Stomach (tissue), 4 donors: ENCODE measurements at regions not wholly inside any gene's neighbourhood (a gene's known extent, or its start where the extent isn't known, plus 50 kb on each side); places are given as distances from the start of the nearest gene placed in this dataset.

Experiments used
- CTCF ChIP-seq, 7 experiments: fragments of 450-650 bp in 4 of 7; fragments of 200-600 bp in 3 of 7; sonication (generic) in 3 of 7; IDR thresholded peaks; one replicate each; pipeline ENCODE4 v1.5.1; 2016 to 2019; ENCODE audit warnings: antibody characterized with exemption in 7 of 7, control low read depth in 2 of 7, mild to moderate bottlenecking in 1 of 7
- POLR2AphosphoS5 ChIP-seq, 3 donors: sonication (generic); formaldehyde crosslinking; IDR thresholded peaks; one replicate each; pipeline ENCODE4 v1.6.1; 2016; ENCODE audit warnings: antibody characterized with exemption in 3 of 3

GRCh38 chr13:67934617-67935330 is 704.6 kb upstream of the PCDH9 start:
- TF ChIP-seq POLR2AphosphoS5 (IDR thresholded peaks at IDR 0.05) (no peak), CTCF (IDR thresholded peaks at IDR 0.05) (no peak)
